Endothelial cell of umbilical vein (primary cell): ENCODE measurements at regions not wholly inside any gene's neighbourhood (a gene's known extent, or its start where the extent isn't known, plus 50 kb on each side); places are given as distances from the start of the nearest gene placed in this dataset.

ENCODE experiments used
- BruUV-seq: library from RNA; stranded (reverse); fragments of 400-500 nt; replicated peaks from 2 replicates; lab custom pipeline; 2021; lab: Mats Ljungman, UMichigan
- CTCF ChIA-PET: fragments of 300-600, 350-600 bp; sonication (Branson Sonifier 250); formaldehyde crosslinking; loops from one replicate; lab custom pipeline; 2021; ENCODE audit warnings: antibody characterized with exemption, inconsistent platforms; lab: Charles Lee
- POLR2A ChIA-PET: fragments of 300-600, 350-600 bp; sonication (Branson Sonifier 250); formaldehyde crosslinking; loops from one replicate; lab custom pipeline; 2021; ENCODE audit warnings: antibody characterized with exemption, inconsistent platforms; lab: Charles Lee
- DNase-seq: peaks from one replicate; pipeline ENCODE4 v3.0.0-alpha.2; 2011; ENCODE audit warnings: low read depth, low spot score
- FAIRE-seq: peaks from 2 replicates; lab custom pipeline; 2011; peaks lifted over from hg19 to GRCh38; lab: Jason Lieb, UNC
- H2AFZ ChIP-seq: 2 replicates; pipeline ENCODE4 v1.6.0; 2012; ENCODE audit warnings: low read depth, low read length, control low read depth, inconsistent platforms
- H3K27ac ChIP-seq: 2 replicates; pipeline ENCODE4 v1.5.1; 2011; ENCODE audit warnings: low read depth, mild to moderate bottlenecking, control low read depth, low read length, moderate library complexity; ENCODE audit not compliant: insufficient read depth
- H3K27me3 ChIP-seq, 2 experiments: 2 replicates each; pipeline versions ENCODE4 v1.6.0 to v1.6.1; 2011; ENCODE audit warnings: low read length in 2 of 2, mixed read lengths in 1 of 2; ENCODE audit not compliant: control insufficient read depth in 2 of 2, insufficient read depth in 2 of 2
- H3K36me3 ChIP-seq, 2 experiments: 2 replicates in 1 of 2; 3 replicates in 1 of 2; pipeline ENCODE4 v1.5.1; 2011; ENCODE audit warnings: low read length in 2 of 2, mild to moderate bottlenecking in 1 of 2, moderate library complexity in 1 of 2; ENCODE audit not compliant: control insufficient read depth in 2 of 2, insufficient read depth in 2 of 2; ENCODE audit errors: extremely low read depth in 1 of 2
- H3K4me1 ChIP-seq: 3 replicates; pipeline ENCODE4 v1.5.1; 2011; ENCODE audit warnings: mild to moderate bottlenecking, low read length; ENCODE audit not compliant: control insufficient read depth, insufficient read depth; ENCODE audit errors: extremely low read depth
- H3K4me2 ChIP-seq: 2 replicates; pipeline ENCODE4 v1.6.1; 2011; ENCODE audit warnings: low read length, control low read depth, mixed read lengths; ENCODE audit not compliant: insufficient read depth
- H3K4me3 ChIP-seq, 3 experiments: fragments of 200-600 bp in 1 of 3; sonication (generic), shearing (Covaris generic) in 1 of 3; replicated peaks in 1 of 3; 2 replicates each; pipeline ENCODE4 v1.5.1; 2011 to 2016; ENCODE audit warnings: control low read depth in 3 of 3, low read length in 3 of 3, mild to moderate bottlenecking in 2 of 3, inconsistent platforms in 1 of 3, low read depth in 1 of 3, moderate library complexity in 1 of 3; ENCODE audit not compliant: insufficient read depth in 1 of 3
- H3K79me2 ChIP-seq: 2 replicates; pipeline ENCODE4 v1.6.0; 2012; ENCODE audit warnings: low read length, inconsistent platforms; ENCODE audit not compliant: control insufficient read depth, insufficient read depth
- H3K9ac ChIP-seq: replicated peaks from 2 replicates; pipeline ENCODE3; 2011; ENCODE audit warnings: low read length, control low read depth; ENCODE audit not compliant: insufficient read depth; ENCODE audit errors: extremely low read depth
- H3K9me1 ChIP-seq: replicated peaks from 3 replicates; pipeline ENCODE4 v1.6.0; 2011; ENCODE audit warnings: mild to moderate bottlenecking, low read length; ENCODE audit not compliant: control insufficient read depth, insufficient read depth; ENCODE audit errors: extremely low read depth
- H3K9me3 ChIP-seq: replicated peaks from 2 replicates; pipeline ENCODE4 v1.5.1; 2012; ENCODE audit warnings: low read length, inconsistent platforms; ENCODE audit not compliant: control insufficient read depth, insufficient read depth
- H4K20me1 ChIP-seq: replicated peaks from 2 replicates; pipeline ENCODE3; 2011; ENCODE audit warnings: mild to moderate bottlenecking, low read length; ENCODE audit not compliant: control insufficient read depth, insufficient read depth; ENCODE audit errors: extremely low read depth
- EZH2 ChIP-seq: IDR thresholded peaks from 2 replicates; pipeline ENCODE4 v1.6.1; 2012; ENCODE audit warnings: borderline replicate concordance, low read depth, mild to moderate bottlenecking, moderate library complexity, low read length, inconsistent platforms; ENCODE audit not compliant: severe bottlenecking
- FOS ChIP-seq: IDR thresholded peaks from 2 replicates; pipeline ENCODE4 v1.6.1; 2011; ENCODE audit warnings: mild to moderate bottlenecking, low read length, moderate library complexity, borderline replicate concordance; ENCODE audit not compliant: insufficient read depth
- GATA2 ChIP-seq: IDR thresholded peaks from 2 replicates; pipeline ENCODE4 v1.7.0; 2011; ENCODE audit warnings: low read depth, mild to moderate bottlenecking, moderate library complexity, mixed read lengths, low read length; ENCODE audit not compliant: insufficient read length, insufficient read depth
- JUN ChIP-seq: IDR thresholded peaks from 2 replicates; pipeline ENCODE4 v1.6.1; 2011; ENCODE audit warnings: borderline replicate concordance, low read depth; ENCODE audit not compliant: insufficient read length, insufficient read depth
- MYC ChIP-seq: IDR thresholded peaks from one replicate; pipeline ENCODE4 v1.6.1; 2011; ENCODE audit warnings: mild to moderate bottlenecking, low read depth, low read length
- POLR2A ChIP-seq: IDR thresholded peaks from 2 replicates; pipeline ENCODE4 v1.6.1; 2012; ENCODE audit warnings: low read depth, mild to moderate bottlenecking, control low read depth, low read length
- POLR2AphosphoS5 ChIP-seq: IDR thresholded peaks from 2 replicates; pipeline ENCODE4 v1.6.1; 2012; ENCODE audit warnings: low read depth, mild to moderate bottlenecking, control low read depth, low read length, moderate library complexity; ENCODE audit not compliant: insufficient read depth
- dilution Hi-C: fragments of 300-500 bp; cut with MboI; formaldehyde crosslinking; loops from one replicate; pipeline ENCODE4 v1.15.0; 2019; ENCODE audit warnings: low sequenced_read_pairs; ENCODE audit not compliant: extremely low pct_ligation_motif_present
- intact Hi-C: fragments of 100-400 bp; cut with micrococcal nuclease; formaldehyde crosslinking; loops from one replicate; pipeline ENCODE4 v1.10.0; 2022
- TF ChIP-seq, protein P1 (sequence below), 2 donors: IDR thresholded peaks; 1 replicate in 1 of 2; 2 replicates in 1 of 2; pipeline ENCODE4 v1.5.1; 2011; ENCODE audit warnings: low read length in 2 of 2, mild to moderate bottlenecking in 2 of 2, moderate library complexity in 2 of 2, control low read depth in 1 of 2, inconsistent platforms in 1 of 2, low read depth in 1 of 2; ENCODE audit not compliant: insufficient read depth in 1 of 2; ENCODE audit errors: extremely low read depth in 1 of 2
- TF ChIP-seq, protein P2 (sequence below): IDR thresholded peaks from 2 replicates; pipeline ENCODE4 v1.6.1; 2011; ENCODE audit not compliant: insufficient read depth, insufficient read length

DNA sequence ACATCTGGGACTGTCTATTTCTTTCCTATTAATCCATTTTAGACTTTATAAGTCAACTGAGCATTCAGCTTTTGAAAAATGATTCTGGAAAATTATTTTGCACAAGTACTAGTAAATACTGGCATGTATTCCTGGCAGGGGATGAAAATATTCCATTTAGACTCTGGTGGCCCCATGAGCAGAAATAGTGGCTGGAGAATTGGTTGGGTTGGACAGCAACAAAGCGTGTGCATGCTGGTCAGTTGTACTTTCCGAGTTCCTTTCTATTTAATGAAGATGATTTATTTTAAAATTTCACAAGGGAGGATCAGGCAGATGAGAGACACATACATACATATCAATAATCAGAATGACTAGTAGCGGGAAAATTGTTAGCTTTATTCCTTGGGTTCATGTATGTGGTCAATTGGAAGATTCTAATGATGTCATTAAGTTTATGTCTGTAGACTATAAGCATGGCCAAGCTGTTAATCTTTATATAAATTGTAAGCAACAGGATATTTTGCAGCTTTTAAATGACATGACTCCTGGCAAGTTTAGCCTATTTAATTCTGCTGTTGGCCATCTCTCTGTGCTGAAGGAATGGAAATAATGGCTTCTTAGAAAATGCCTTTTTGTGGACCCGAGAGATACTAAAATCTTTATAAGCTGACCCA, 541.6 kb downstream of the SLC4A3 start:
- TF ChIP-seq, protein P1, sequence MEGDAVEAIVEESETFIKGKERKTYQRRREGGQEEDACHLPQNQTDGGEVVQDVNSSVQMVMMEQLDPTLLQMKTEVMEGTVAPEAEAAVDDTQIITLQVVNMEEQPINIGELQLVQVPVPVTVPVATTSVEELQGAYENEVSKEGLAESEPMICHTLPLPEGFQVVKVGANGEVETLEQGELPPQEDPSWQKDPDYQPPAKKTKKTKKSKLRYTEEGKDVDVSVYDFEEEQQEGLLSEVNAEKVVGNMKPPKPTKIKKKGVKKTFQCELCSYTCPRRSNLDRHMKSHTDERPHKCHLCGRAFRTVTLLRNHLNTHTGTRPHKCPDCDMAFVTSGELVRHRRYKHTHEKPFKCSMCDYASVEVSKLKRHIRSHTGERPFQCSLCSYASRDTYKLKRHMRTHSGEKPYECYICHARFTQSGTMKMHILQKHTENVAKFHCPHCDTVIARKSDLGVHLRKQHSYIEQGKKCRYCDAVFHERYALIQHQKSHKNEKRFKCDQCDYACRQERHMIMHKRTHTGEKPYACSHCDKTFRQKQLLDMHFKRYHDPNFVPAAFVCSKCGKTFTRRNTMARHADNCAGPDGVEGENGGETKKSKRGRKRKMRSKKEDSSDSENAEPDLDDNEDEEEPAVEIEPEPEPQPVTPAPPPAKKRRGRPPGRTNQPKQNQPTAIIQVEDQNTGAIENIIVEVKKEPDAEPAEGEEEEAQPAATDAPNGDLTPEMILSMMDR (IDR thresholded peaks at IDR 0.05; ENCODE audit: extremely low read depth in 1 of 2, insufficient read depth in 1 of 2, low read depth in 1 of 2, low read length in 2 of 2), result no peak
- no peak for TF ChIP-seq POLR2AphosphoS5
- no peak for TF ChIP-seq JUN
- TF ChIP-seq MYC, result no peak
- no peak for TF ChIP-seq POLR2A
- TF ChIP-seq EZH2, result no peak
- no peak for TF ChIP-seq FOS
- TF ChIP-seq GATA2, result no peak
- TF ChIP-seq, protein P2, sequence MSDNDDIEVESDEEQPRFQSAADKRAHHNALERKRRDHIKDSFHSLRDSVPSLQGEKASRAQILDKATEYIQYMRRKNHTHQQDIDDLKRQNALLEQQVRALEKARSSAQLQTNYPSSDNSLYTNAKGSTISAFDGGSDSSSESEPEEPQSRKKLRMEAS, result no peak
- CTCF ChIA-PET, result no interaction called here
- no peak for FAIRE-seq

More for the DNA sequence above, 541.6 kb downstream of the SLC4A3 start:
- Histone ChIP-seq H3K4me3 (no peak overlapping the region), H4K20me1 (no peaks in the 10 kb centered on the region), H3K36me3 (no peaks in the 10 kb centered on the region), H3K27me3 (no peaks in the 10 kb centered on the region), H3K27ac (no peak overlapping the region), H2AFZ (no peak overlapping the region), H3K79me2 (no peaks in the 10 kb centered on the region), H3K9ac (no peak overlapping the region), H3K4me2 (no peak overlapping the region), H3K4me1 (no peaks in the 10 kb centered on the region), H3K9me3 (peaks cover 4% of the 10 kb centered on the region), H3K9me1 (no peaks in the 10 kb centered on the region)
- no peak for DNase-seq
- dilution Hi-C loops (no loop called here), intact Hi-C loops (no loop called here)
- POLR2A ChIA-PET, result no interaction called here
- no TSS peak for BruUV-seq
